ENCODE measurements at regions not wholly inside any gene's neighbourhood (a gene's known extent, or its start where the extent isn't known, plus 50 kb on each side); places are given as distances from the start of the nearest gene placed in this dataset.

DNA sequence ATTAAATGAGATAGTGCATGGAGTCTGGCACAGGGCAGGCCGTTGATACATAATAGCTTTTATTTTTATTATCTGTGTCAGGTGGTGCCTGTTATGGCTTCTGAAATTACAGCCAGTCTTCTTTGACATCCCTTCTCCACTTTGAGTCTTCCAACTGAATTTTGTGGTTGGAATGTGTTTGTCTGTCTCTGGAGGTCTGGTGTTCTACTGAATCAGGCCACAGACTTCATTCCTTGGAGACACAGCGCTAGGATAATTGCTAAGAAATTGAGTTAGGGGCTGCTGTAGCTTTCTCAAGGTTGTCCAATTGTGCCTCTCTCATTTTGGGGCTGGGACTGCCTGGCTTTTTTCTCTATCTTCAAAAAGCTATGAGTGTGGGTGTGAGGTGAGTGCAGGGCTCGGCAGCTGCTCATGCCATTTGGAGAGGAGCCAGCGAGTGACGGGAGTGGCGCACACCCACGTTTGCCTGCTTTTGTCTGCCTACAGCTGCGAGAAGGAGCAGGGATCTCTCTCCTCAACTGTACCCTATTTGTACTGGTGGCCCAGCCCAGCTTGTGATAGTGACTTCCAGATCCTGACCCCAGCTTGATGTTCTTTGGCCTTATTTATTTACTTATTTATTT, 49.8 kb upstream of the SYN2 start:
- TF ChIP-seq, protein P1, sequence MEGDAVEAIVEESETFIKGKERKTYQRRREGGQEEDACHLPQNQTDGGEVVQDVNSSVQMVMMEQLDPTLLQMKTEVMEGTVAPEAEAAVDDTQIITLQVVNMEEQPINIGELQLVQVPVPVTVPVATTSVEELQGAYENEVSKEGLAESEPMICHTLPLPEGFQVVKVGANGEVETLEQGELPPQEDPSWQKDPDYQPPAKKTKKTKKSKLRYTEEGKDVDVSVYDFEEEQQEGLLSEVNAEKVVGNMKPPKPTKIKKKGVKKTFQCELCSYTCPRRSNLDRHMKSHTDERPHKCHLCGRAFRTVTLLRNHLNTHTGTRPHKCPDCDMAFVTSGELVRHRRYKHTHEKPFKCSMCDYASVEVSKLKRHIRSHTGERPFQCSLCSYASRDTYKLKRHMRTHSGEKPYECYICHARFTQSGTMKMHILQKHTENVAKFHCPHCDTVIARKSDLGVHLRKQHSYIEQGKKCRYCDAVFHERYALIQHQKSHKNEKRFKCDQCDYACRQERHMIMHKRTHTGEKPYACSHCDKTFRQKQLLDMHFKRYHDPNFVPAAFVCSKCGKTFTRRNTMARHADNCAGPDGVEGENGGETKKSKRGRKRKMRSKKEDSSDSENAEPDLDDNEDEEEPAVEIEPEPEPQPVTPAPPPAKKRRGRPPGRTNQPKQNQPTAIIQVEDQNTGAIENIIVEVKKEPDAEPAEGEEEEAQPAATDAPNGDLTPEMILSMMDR (IDR thresholded peaks at IDR 0.05; ENCODE audit: insufficient read depth, low read length) = no peak
- no peak for TF ChIP-seq POLR2AphosphoS5 (IDR thresholded peaks at IDR 0.05; ENCODE audit: low read depth)

Data from HL-60 (cell line).